KMS-11 (cell line): ENCODE measurements at regions not wholly inside any gene's neighbourhood (a gene's known extent, or its start where the extent isn't known, plus 50 kb on each side); places are given as distances from the start of the nearest gene placed in this dataset.

Experiments
- H2AFZ ChIP-seq: fragments of 200-600 bp; sonication (generic); 2 replicates; pipeline ENCODE4 v1.6.1; 2016; ENCODE audit warnings: antibody characterized with exemption, mixed run types, low read depth
- H3K27ac ChIP-seq: fragments of 200-600 bp; sonication (generic); 2 replicates; pipeline ENCODE4 v1.6.1; 2016; ENCODE audit warnings: mild to moderate bottlenecking, mixed run types
- H3K27me3 ChIP-seq: fragments of 200-600 bp; sonication (generic); 2 replicates; pipeline ENCODE4 v1.6.1; 2017; ENCODE audit warnings: mild to moderate bottlenecking, low read depth, mixed run types, moderate library complexity; ENCODE audit not compliant: insufficient read depth
- H3K36me3 ChIP-seq: fragments of 200-600 bp; sonication (generic); 2 replicates; pipeline ENCODE4 v1.6.1; 2017; ENCODE audit warnings: mild to moderate bottlenecking, mixed run types; ENCODE audit not compliant: insufficient read depth
- H3K4me1 ChIP-seq: fragments of 200-600 bp; sonication (generic); 2 replicates; pipeline ENCODE4 v1.6.1; 2016; ENCODE audit warnings: mild to moderate bottlenecking, low read depth, mixed run types; ENCODE audit not compliant: poor library complexity, severe bottlenecking
- H3K4me2 ChIP-seq: fragments of 200-600 bp; sonication (generic); 2 replicates; pipeline ENCODE4 v1.7.0; 2016; ENCODE audit warnings: mild to moderate bottlenecking, mixed run types
- H3K4me3 ChIP-seq: fragments of 200-600 bp; sonication (generic); IDR thresholded peaks from 2 replicates; pipeline ENCODE4 v1.6.1; 2017; ENCODE audit warnings: low read depth, low read length, mixed read lengths; ENCODE audit not compliant: insufficient read depth
- H3K79me2 ChIP-seq: fragments of 200-600 bp; sonication (generic); 2 replicates; pipeline ENCODE4 v1.6.1; 2016; ENCODE audit warnings: low read depth, mixed run types; ENCODE audit not compliant: insufficient read depth
- H3K9ac ChIP-seq: fragments of 200-600 bp; sonication (generic); 2 replicates; pipeline ENCODE4 v1.6.1; 2016; ENCODE audit warnings: mild to moderate bottlenecking, mixed run types
- H4K20me1 ChIP-seq: fragments of 200-600 bp; sonication (generic); 2 replicates; pipeline ENCODE4 v1.6.1; 2016; ENCODE audit warnings: mild to moderate bottlenecking, mixed run types; ENCODE audit not compliant: insufficient read depth
- CTCF ChIP-seq: fragments of 200-600 bp; sonication (generic); conservative IDR thresholded peaks from 2 replicates; pipeline ENCODE4 v1.6.1; 2017; ENCODE audit warnings: low read depth, mild to moderate bottlenecking, antibody characterized with exemption, low read length, moderate library complexity, mixed read lengths

- Histone ChIP-seq H3K9ac (no peak overlapping the region), H3K4me3 (no peak overlapping the region), H3K79me2 (no peaks in the 10 kb centered on the region), H2AFZ (no peak overlapping the region), H3K4me1 (no peaks in the 10 kb centered on the region), H3K36me3 (no peaks in the 10 kb centered on the region), H3K4me2 (no peak overlapping the region), H3K27me3 (no peaks in the 10 kb centered on the region), H3K27ac (no peak overlapping the region), H4K20me1 (no peaks in the 10 kb centered on the region)
- no peak for TF ChIP-seq CTCF
Measured at GRCh38 chr2:47651296-47651695, 80.5 kb upstream of the KCNK12 start.

- Histone ChIP-seq H3K79me2 (no peaks in the 10 kb centered on the region), H4K20me1 (no peaks in the 10 kb centered on the region), H3K27ac (no peak overlapping the region), H2AFZ (no peak overlapping the region), H3K9ac (no peak overlapping the region), H3K36me3 (no peaks in the 10 kb centered on the region), H3K4me2 (no peak overlapping the region), H3K4me3 (no peak overlapping the region), H3K4me1 (no peaks in the 10 kb centered on the region), H3K27me3 (no peaks in the 10 kb centered on the region)
- TF ChIP-seq CTCF: no peak
Measured at GRCh38 chr2:47650001-47650535, 79.3 kb upstream of the KCNK12 start.

- no peak overlapping the region for H3K4me2 ChIP-seq
- no peak for TF ChIP-seq CTCF
- no peaks in the 10 kb centered on the region for H3K27me3 ChIP-seq
- H3K27ac ChIP-seq: no peak overlapping the region
- H3K79me2 ChIP-seq: no peaks in the 10 kb centered on the region
- no peaks in the 10 kb centered on the region for H3K36me3 ChIP-seq
- H2AFZ ChIP-seq: no peak overlapping the region
- no peak overlapping the region for H3K9ac ChIP-seq
- H4K20me1 ChIP-seq: no peaks in the 10 kb centered on the region
- H3K4me1 ChIP-seq: no peaks in the 10 kb centered on the region
- no peak overlapping the region for H3K4me3 ChIP-seq
Measured at GRCh38 chr2:47645246-47645645, 74.5 kb upstream of the KCNK12 start.

- no peak overlapping the region for H2AFZ ChIP-seq
- no peaks in the 10 kb centered on the region for H3K36me3 ChIP-seq
- no peak overlapping the region for H3K27ac ChIP-seq
- no peak overlapping the region for H3K9ac ChIP-seq
- no peaks in the 10 kb centered on the region for H4K20me1 ChIP-seq
- no peaks in the 10 kb centered on the region for H3K27me3 ChIP-seq
- H3K4me2 ChIP-seq: no peak overlapping the region
- no peak overlapping the region for H3K4me3 ChIP-seq
- no peaks in the 10 kb centered on the region for H3K79me2 ChIP-seq
- H3K4me1 ChIP-seq: no peaks in the 10 kb centered on the region
- TF ChIP-seq CTCF: no peak
Measured at GRCh38 chr2:47644351-47644750, 73.6 kb upstream of the KCNK12 start.
